ENCODE measurements at regions not wholly inside any gene's neighbourhood (a gene's known extent, or its start where the extent isn't known, plus 50 kb on each side); places are given as distances from the start of the nearest gene placed in this dataset.

- TF ChIP-seq CTCF (IDR thresholded peaks at IDR 0.05; ENCODE audit: insufficient read depth, low read depth, low read length), result no peak
- TF ChIP-seq EZH2 (IDR thresholded peaks at IDR 0.05; ENCODE audit: insufficient read depth, low read length), result no peak
Observed at GRCh38 chr9:2267181-2267745, 252.1 kb downstream of the SMARCA2 start.

Data from astrocyte (in vitro differentiated cells and primary cell).